B cell (primary cell): ENCODE measurements at regions not wholly inside any gene's neighbourhood (a gene's known extent, or its start where the extent isn't known, plus 50 kb on each side); places are given as distances from the start of the nearest gene placed in this dataset.

ENCODE experiments used
- ATAC-seq: fragments of 200-7000 bp; cut with Tn5 transposase; one replicate; pipeline ENCODE4 v1.10.0; 2021; ENCODE audit warnings: low read depth, mild to moderate bottlenecking, moderate number of reproducible peaks, moderate library complexity
- CTCF ChIA-PET: fragments of 350-600 bp; sonication (Branson Sonifier 250); formaldehyde crosslinking; loops from one replicate; lab custom pipeline; 2021; ENCODE audit warnings: antibody characterized with exemption, inconsistent platforms; lab: Charles Lee
- POLR2A ChIA-PET: fragments of 350-600 bp; sonication (Branson Sonifier 250); formaldehyde crosslinking; loops from one replicate; lab custom pipeline; 2021; ENCODE audit warnings: antibody characterized with exemption; lab: Charles Lee
- DNase-seq: peaks from one replicate; pipeline ENCODE4 v3.0.0; 2013
- H2AFZ ChIP-seq: 2 replicates; pipeline ENCODE4 v1.6.1; 2012; ENCODE audit warnings: mild to moderate bottlenecking, low read depth, low read length; ENCODE audit not compliant: insufficient read depth, poor library complexity, severe bottlenecking
- H3K27ac ChIP-seq, 2 donors: 1 replicate in 1 of 2; 2 replicates in 1 of 2; pipeline ENCODE4 v1.5.1; 2012 to 2013; ENCODE audit warnings: low read length in 2 of 2, mild to moderate bottlenecking in 2 of 2, moderate library complexity in 1 of 2
- H3K27me3 ChIP-seq, 4 experiments: fragments of 200-600 bp in 1 of 4; sonication (generic) in 1 of 4; replicated peaks in 1 of 4; 1 replicate in 2 of 4; 2 replicates in 2 of 4; pipeline versions ENCODE4 v1.6.1 to v1.7.0; 2013 to 2016; ENCODE audit warnings: low read length in 3 of 4, mild to moderate bottlenecking in 2 of 4, mixed read lengths in 1 of 4, moderate library complexity in 1 of 4; ENCODE audit not compliant: insufficient read depth in 4 of 4, control insufficient read depth in 3 of 4; ENCODE audit errors: control extremely low read depth in 1 of 4
- H3K36me3 ChIP-seq, 2 experiments: replicated peaks in 1 of 2; 1 replicate in 1 of 2; 2 replicates in 1 of 2; pipeline versions ENCODE4 v1.6.1 to v1.7.1; 2013; ENCODE audit warnings: low read length in 1 of 2; ENCODE audit not compliant: insufficient read depth in 2 of 2, control insufficient read depth in 1 of 2; ENCODE audit errors: control extremely low read depth in 1 of 2, extremely low read depth in 1 of 2
- H3K4me1 ChIP-seq, 2 donors: fragments of 200-600 bp in 1 of 2; sonication (generic) in 1 of 2; 1 replicate in 1 of 2; 2 replicates in 1 of 2; pipeline versions ENCODE4 v1.5.1 to v1.6.1; 2013 to 2017; ENCODE audit warnings: low read length in 2 of 2; ENCODE audit not compliant: control insufficient read depth in 2 of 2, insufficient read depth in 2 of 2
- H3K4me2 ChIP-seq: replicated peaks from 2 replicates; pipeline ENCODE3; 2012; ENCODE audit warnings: mild to moderate bottlenecking, low read depth, low read length; ENCODE audit not compliant: poor library complexity, severe bottlenecking
- H3K4me3 ChIP-seq, 5 experiments: fragments of 200-600 bp in 1 of 5; sonication (generic) in 1 of 5; 1 replicate in 3 of 5; 2 replicates in 2 of 5; pipeline versions ENCODE4 v1.5.1 to v1.7.0; 2011 to 2016; ENCODE audit warnings: low read length in 4 of 5, mild to moderate bottlenecking in 4 of 5, low read depth in 2 of 5, control low read depth in 1 of 5, moderate library complexity in 1 of 5; ENCODE audit not compliant: insufficient read depth in 1 of 5; ENCODE audit errors: control extremely low read depth in 1 of 5, extremely low read depth in 1 of 5
- H3K79me2 ChIP-seq: fragments of 200-600 bp; sonication (generic); one replicate; pipeline ENCODE4 v1.6.0; 2016; ENCODE audit warnings: low read length; ENCODE audit not compliant: control insufficient read depth, insufficient read depth
- H3K9ac ChIP-seq: fragments of 200-600 bp; sonication (generic); 2 replicates; pipeline ENCODE4 v1.6.1; 2017; ENCODE audit warnings: mild to moderate bottlenecking, low read length, moderate library complexity
- H3K9me3 ChIP-seq, 3 donors: one replicate each; pipeline versions ENCODE4 v1.6.1 to v1.7.1; 2013; ENCODE audit warnings: low read length in 2 of 3; ENCODE audit not compliant: control insufficient read depth in 2 of 3, insufficient read depth in 1 of 3; ENCODE audit errors: control extremely low read depth in 1 of 3
- H4K20me1 ChIP-seq: 2 replicates; pipeline ENCODE4 v1.6.0; 2012; ENCODE audit warnings: mild to moderate bottlenecking, low read length; ENCODE audit not compliant: insufficient read depth, control insufficient read depth, poor library complexity, severe bottlenecking
- H3K27ac Mint-ChIP-seq: one replicate; pipeline ENCODE4 v1.8.0; 2021; ENCODE audit warnings: mixed read lengths
- H3K27me3 Mint-ChIP-seq: one replicate; pipeline ENCODE4 v1.8.0; 2021; ENCODE audit warnings: mixed read lengths
- H3K4me1 Mint-ChIP-seq: one replicate; pipeline ENCODE4 v1.8.0; 2021; ENCODE audit warnings: mixed read lengths
- H3K4me3 Mint-ChIP-seq: one replicate; pipeline ENCODE4 v1.8.0; 2021; ENCODE audit warnings: mixed read lengths
- H3K9me3 Mint-ChIP-seq: one replicate; pipeline ENCODE4 v1.8.0; 2022; ENCODE audit warnings: mixed read lengths; ENCODE audit not compliant: insufficient read depth
- EZH2 ChIP-seq: IDR thresholded peaks from 2 replicates; pipeline ENCODE4 v1.6.1; 2012; ENCODE audit warnings: borderline replicate concordance, low read depth, mild to moderate bottlenecking, moderate library complexity, low read length; ENCODE audit not compliant: insufficient read depth, poor library complexity, severe bottlenecking
- WGBS: methylation state at CpG from one replicate; pipeline ENCODE4 v1.1.5; 2013; ENCODE audit warnings: missing lambda C conversion rate; ENCODE audit not compliant: insufficient coverage; 5-methylcytosine and 5-hydroxymethylcytosine counted together
- intact Hi-C: fragments of 100-400 bp; cut with micrococcal nuclease; formaldehyde crosslinking; loops from one replicate; pipeline ENCODE4 v1.10.0; 2022
- TF ChIP-seq, protein P1 (sequence below): fragments of 200-600 bp; IDR thresholded peaks from one replicate; pipeline ENCODE4 v1.8.0; 2022; ENCODE audit warnings: antibody characterized with exemption, mild to moderate bottlenecking

DNA sequence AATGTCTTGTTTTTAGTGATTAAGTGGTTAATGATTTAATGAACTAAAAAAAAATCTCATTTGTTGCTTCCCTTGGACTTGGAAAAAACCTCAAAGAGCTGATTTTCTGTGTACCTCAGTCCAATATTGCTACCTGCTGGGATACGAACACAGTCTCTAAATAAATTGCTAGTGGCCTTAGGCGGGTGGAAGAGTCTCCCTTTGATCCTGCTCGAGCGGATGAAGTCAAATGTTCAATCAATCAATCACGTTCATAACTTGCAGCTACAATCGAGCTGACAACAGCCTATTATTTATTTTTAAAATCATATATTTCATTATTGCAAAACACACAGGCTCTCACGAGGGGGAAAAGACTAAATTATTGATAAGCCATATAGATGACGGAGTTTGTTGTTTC, 57.3 kb upstream of the HABP2 start:
- WGBS, result no CpG with 5 or more reads among the region's 8 CpGs
- ChIA-PET POLR2A (no interaction called here), CTCF (no interaction called here)
- no peak overlapping the region for H3K4me3 Mint-ChIP-seq
- H3K27ac Mint-ChIP-seq, result no peak overlapping the region
- H3K27me3 Mint-ChIP-seq, result peaks cover 10% of the 10 kb centered on the region
- no peak for DNase-seq
- H3K4me2 ChIP-seq, result no peak overlapping the region
- no peak for ATAC-seq
- H2AFZ ChIP-seq, result no peak overlapping the region
- no peaks in the 10 kb centered on the region for H3K27me3 ChIP-seq
- no peaks in the 10 kb centered on the region for H4K20me1 ChIP-seq
- no peak overlapping the region for H3K27ac ChIP-seq
- H3K9me3 ChIP-seq, result peaks cover 0 to 4% (median 0%) of the 10 kb centered on the region in 3 donors
- TF ChIP-seq, protein P1, sequence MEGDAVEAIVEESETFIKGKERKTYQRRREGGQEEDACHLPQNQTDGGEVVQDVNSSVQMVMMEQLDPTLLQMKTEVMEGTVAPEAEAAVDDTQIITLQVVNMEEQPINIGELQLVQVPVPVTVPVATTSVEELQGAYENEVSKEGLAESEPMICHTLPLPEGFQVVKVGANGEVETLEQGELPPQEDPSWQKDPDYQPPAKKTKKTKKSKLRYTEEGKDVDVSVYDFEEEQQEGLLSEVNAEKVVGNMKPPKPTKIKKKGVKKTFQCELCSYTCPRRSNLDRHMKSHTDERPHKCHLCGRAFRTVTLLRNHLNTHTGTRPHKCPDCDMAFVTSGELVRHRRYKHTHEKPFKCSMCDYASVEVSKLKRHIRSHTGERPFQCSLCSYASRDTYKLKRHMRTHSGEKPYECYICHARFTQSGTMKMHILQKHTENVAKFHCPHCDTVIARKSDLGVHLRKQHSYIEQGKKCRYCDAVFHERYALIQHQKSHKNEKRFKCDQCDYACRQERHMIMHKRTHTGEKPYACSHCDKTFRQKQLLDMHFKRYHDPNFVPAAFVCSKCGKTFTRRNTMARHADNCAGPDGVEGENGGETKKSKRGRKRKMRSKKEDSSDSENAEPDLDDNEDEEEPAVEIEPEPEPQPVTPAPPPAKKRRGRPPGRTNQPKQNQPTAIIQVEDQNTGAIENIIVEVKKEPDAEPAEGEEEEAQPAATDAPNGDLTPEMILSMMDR, result no peak
- no peak for TF ChIP-seq EZH2
- H3K79me2 ChIP-seq, result no peaks in the 10 kb centered on the region
- no peak overlapping the region for H3K9ac ChIP-seq
- H3K36me3 ChIP-seq, result no peaks in the 10 kb centered on the region
- intact Hi-C loops, result no loop called here
- no peak overlapping the region for H3K4me3 ChIP-seq
- H3K9me3 Mint-ChIP-seq, result no peaks in the 10 kb centered on the region
- no peaks in the 10 kb centered on the region for H3K4me1 Mint-ChIP-seq
- no peaks in the 10 kb centered on the region for H3K4me1 ChIP-seq

DNA sequence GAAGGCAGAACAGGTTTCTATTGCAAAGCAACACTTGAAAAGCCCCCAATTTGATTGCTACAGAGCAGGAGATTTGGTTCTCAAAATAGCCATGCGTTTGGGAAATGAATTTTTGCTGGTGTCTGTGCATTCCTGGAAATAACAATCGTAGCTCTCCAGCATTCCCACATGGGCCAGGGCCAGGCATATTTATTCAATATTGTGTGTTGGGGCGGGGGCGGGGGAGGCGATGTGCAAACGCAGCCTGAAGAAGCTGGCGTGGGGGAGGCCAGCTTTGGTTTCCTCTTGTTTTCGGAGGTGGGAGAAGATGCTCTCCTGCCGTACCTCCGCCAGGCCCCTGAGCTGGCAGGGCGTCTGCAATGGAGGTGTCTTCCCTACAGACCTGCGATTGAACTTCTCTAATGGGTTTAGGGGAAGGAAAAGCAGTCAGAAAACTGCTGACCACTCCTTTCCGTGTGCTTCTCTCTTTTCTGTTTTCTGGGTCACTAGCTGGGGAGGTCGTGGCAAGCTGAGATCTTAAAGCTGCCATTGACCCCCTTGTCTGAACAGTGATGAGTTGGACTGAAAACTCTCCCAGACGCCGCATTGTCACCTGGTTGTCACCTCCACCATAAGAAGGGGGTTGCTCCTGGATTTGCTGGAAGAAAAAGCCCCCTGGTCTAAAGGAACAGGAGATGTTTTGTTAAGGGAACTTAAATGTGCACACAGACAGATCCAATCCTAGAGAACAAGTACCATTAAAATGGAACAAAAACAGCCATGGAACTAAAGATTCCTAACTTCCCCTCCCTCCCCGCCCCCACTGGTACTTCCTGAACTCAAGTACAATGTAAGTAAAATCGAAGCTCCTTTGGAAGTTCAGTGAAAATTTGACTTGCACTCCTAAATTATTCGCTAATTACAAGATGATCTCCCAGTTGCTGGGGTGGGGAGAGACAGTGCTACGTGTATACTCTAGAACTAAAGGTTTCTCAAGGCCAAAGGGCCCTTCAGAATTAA, 56.4 kb upstream of the HABP2 start:
- Mint-ChIP-seq H3K9me3 (no peaks in the 10 kb centered on the region), H3K27me3 (peaks cover 9% of the 10 kb centered on the region), H3K4me3 (no peak overlapping the region), H3K27ac (no peak overlapping the region), H3K4me1 (no peaks in the 10 kb centered on the region)
- Histone ChIP-seq H3K4me3 (no peak overlapping the region), H3K27ac (no peak overlapping the region), H3K79me2 (no peaks in the 10 kb centered on the region), H3K9me3 (peaks cover 0 to 4% (median 0%) of the 10 kb centered on the region in 3 donors), H3K36me3 (no peaks in the 10 kb centered on the region), H3K4me1 (no peaks in the 10 kb centered on the region), H3K9ac (no peak overlapping the region), H4K20me1 (no peaks in the 10 kb centered on the region), H3K4me2 (no peak overlapping the region), H3K27me3 (no peaks in the 10 kb centered on the region), H2AFZ (no peak overlapping the region)
- DNase-seq (no peak), ATAC-seq (no peak)
- intact Hi-C loops, result no loop called here
- CTCF ChIA-PET, result no interaction called here
- WGBS, result 72% methylated on average over 15 of the region's 20 CpGs
- TF ChIP-seq, protein P1, result no peak
- no peak for TF ChIP-seq EZH2
- POLR2A ChIA-PET, result no interaction called here
